ENCODE measurements at regions not wholly inside any gene's neighbourhood (a gene's known extent, or its start where the extent isn't known, plus 50 kb on each side); places are given as distances from the start of the nearest gene placed in this dataset.

DNA sequence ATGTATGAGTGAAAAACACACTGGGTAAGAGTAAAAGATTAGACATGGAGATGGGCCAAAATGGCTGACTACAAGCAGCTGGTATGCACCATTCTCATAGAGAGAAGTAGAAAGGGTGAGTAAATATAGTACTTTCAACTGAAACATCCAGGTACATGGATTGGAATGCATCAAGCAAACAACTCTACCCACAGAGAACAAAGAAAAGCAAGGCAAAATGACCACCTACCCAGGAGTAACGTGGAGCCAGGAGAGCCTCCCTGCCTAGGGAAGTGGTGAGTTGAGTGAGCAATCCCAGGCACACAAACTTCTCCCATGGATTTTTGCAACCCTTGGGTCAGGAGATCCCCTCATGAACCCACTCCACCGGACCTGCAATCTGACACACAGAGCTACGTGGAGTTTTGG lies 212.8 kb downstream of the PTN start:
- Histone ChIP-seq H2AFZ (ENCODE audit: low read depth, low read length) (no peak overlapping the region), H3K27ac (ENCODE audit: low read length) (no peak overlapping the region), H3K4me2 (ENCODE audit: low read length) (no peak overlapping the region), H3K9ac (ENCODE audit: low read length) (no peak overlapping the region), H3K36me3 (replicated peaks; ENCODE audit: low read depth, low read length) (no peaks in the 10 kb centered on the region), H3K4me1 (ENCODE audit: low read length) (no peaks in the 10 kb centered on the region), H3K79me2 (ENCODE audit: low read length) (no peaks in the 10 kb centered on the region), H3K4me3 (ENCODE audit: low read length) (no peak overlapping the region), H3K9me3 (ENCODE audit: insufficient read depth, low read length) (no peaks in the 10 kb centered on the region), H4K20me1 (ENCODE audit: insufficient read depth, low read length) (no peaks in the 10 kb centered on the region), H3K27me3 (ENCODE audit: low read depth, low read length) (no peaks in the 10 kb centered on the region)
- TF ChIP-seq CTCF (IDR thresholded peaks at IDR 0.05; ENCODE audit: low read depth, low read length) = no peak
- TF ChIP-seq EZH2phosphoT487 (IDR thresholded peaks at IDR 0.05; ENCODE audit: low read depth) = no peak

DNA sequence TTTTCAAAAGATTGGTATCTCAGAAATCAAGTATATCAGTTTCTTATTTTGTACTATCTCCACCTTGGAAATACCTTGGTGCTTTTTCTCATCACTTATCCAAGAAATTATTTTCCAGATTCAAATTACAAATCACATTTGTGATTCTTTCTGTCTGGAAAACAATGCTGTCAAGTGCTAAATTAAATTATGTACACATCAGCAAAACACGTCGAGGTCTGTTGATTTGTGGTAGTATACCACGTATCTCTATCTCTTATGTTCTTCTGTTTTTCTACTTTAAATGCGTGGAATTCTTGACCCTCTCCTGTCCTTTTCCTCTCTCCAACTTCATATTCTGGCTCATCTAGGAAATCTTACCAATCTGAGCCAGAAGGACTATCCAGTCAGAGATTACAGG lies 214.5 kb downstream of the PTN start:
- H3K9ac ChIP-seq (ENCODE audit: low read length) = no peak overlapping the region
- no peaks in the 10 kb centered on the region for H3K9me3 ChIP-seq (ENCODE audit: insufficient read depth, low read length)

GRCh38 chr7:137127806-137128205 lies 215.7 kb downstream of the PTN start:
- H3K36me3 ChIP-seq (replicated peaks; ENCODE audit: low read depth, low read length) = no peaks in the 10 kb centered on the region
- H3K4me2 ChIP-seq (ENCODE audit: low read length) = no peak overlapping the region
- H3K4me1 ChIP-seq (ENCODE audit: low read length) = no peaks in the 10 kb centered on the region
- H3K9me3 ChIP-seq (ENCODE audit: insufficient read depth, low read length) = no peaks in the 10 kb centered on the region
- no peak overlapping the region for H2AFZ ChIP-seq (ENCODE audit: low read depth, low read length)
- no peak overlapping the region for H3K9ac ChIP-seq (ENCODE audit: low read length)
- no peaks in the 10 kb centered on the region for H3K79me2 ChIP-seq (ENCODE audit: low read length)
- no peak overlapping the region for H3K4me3 ChIP-seq (ENCODE audit: low read length)
- no peaks in the 10 kb centered on the region for H4K20me1 ChIP-seq (ENCODE audit: insufficient read depth, low read length)
- no peak for TF ChIP-seq EZH2phosphoT487 (IDR thresholded peaks at IDR 0.05; ENCODE audit: low read depth)
- no peak for TF ChIP-seq CTCF (IDR thresholded peaks at IDR 0.05; ENCODE audit: low read depth, low read length)
- no peaks in the 10 kb centered on the region for H3K27me3 ChIP-seq (ENCODE audit: low read depth, low read length)
- H3K27ac ChIP-seq (ENCODE audit: low read length) = no peak overlapping the region

More for the DNA sequence above, 214.5 kb downstream of the PTN start:
- H4K20me1 ChIP-seq (ENCODE audit: insufficient read depth, low read length) = no peaks in the 10 kb centered on the region
- H3K79me2 ChIP-seq (ENCODE audit: low read length) = no peaks in the 10 kb centered on the region
- no peaks in the 10 kb centered on the region for H3K4me1 ChIP-seq (ENCODE audit: low read length)
- H3K4me2 ChIP-seq (ENCODE audit: low read length) = no peak overlapping the region
- H3K27ac ChIP-seq (ENCODE audit: low read length) = no peak overlapping the region
- no peaks in the 10 kb centered on the region for H3K27me3 ChIP-seq (ENCODE audit: low read depth, low read length)
- no peak overlapping the region for H2AFZ ChIP-seq (ENCODE audit: low read depth, low read length)
- TF ChIP-seq CTCF (IDR thresholded peaks at IDR 0.05; ENCODE audit: low read depth, low read length) (no peak), EZH2phosphoT487 (IDR thresholded peaks at IDR 0.05; ENCODE audit: low read depth) (no peak)
- no peaks in the 10 kb centered on the region for H3K36me3 ChIP-seq (replicated peaks; ENCODE audit: low read depth, low read length)
- no peak overlapping the region for H3K4me3 ChIP-seq (ENCODE audit: low read length)

- Histone ChIP-seq H3K4me2 (ENCODE audit: low read length) (no peak overlapping the region), H3K4me3 (ENCODE audit: low read length) (no peak overlapping the region), H3K36me3 (replicated peaks; ENCODE audit: low read depth, low read length) (no peaks in the 10 kb centered on the region), H3K79me2 (ENCODE audit: low read length) (no peaks in the 10 kb centered on the region), H3K9me3 (ENCODE audit: insufficient read depth, low read length) (no peaks in the 10 kb centered on the region), H3K27ac (ENCODE audit: low read length) (no peak overlapping the region), H4K20me1 (ENCODE audit: insufficient read depth, low read length) (no peaks in the 10 kb centered on the region), H3K4me1 (ENCODE audit: low read length) (no peaks in the 10 kb centered on the region), H3K9ac (ENCODE audit: low read length) (no peak overlapping the region), H2AFZ (ENCODE audit: low read depth, low read length) (no peak overlapping the region), H3K27me3 (ENCODE audit: low read depth, low read length) (no peaks in the 10 kb centered on the region)
- no peak for TF ChIP-seq EZH2phosphoT487 (IDR thresholded peaks at IDR 0.05; ENCODE audit: low read depth)
- TF ChIP-seq CTCF (IDR thresholded peaks at IDR 0.05; ENCODE audit: low read depth, low read length) = no peak
These were observed 216.5 kb downstream of the PTN start for GRCh38 chr7:137127058-137127457.

Measured in OCI-LY3 (cell line).